HL-60 (cell line): ENCODE measurements at regions not wholly inside any gene's neighbourhood (a gene's known extent, or its start where the extent isn't known, plus 50 kb on each side); places are given as distances from the start of the nearest gene placed in this dataset.

Experiments
- DNase-seq, 2 experiments: peaks; one replicate each; pipeline ENCODE4 v3.0.0-alpha.2; 2010 to 2020; ENCODE audit warnings: low read depth in 1 of 2, low spot score in 1 of 2
- H3K27ac ChIP-seq: fragments of 250-450 bp; sonication (Bioruptor Pico); replicated peaks from 2 replicates; pipeline ENCODE4 v1.5.1; 2020; ENCODE audit warnings: mild to moderate bottlenecking, moderate library complexity
- H3K27me3 ChIP-seq: fragments of 250-450 bp; sonication (Bioruptor Pico); 2 replicates; pipeline ENCODE4 v1.5.1; 2021; ENCODE audit warnings: mild to moderate bottlenecking, moderate library complexity; ENCODE audit not compliant: insufficient read depth, poor library complexity, severe bottlenecking
- H3K4me3 ChIP-seq: replicated peaks from 2 replicates; pipeline ENCODE4 v1.5.1; 2011; ENCODE audit warnings: mild to moderate bottlenecking, control low read depth, low read length; ENCODE audit not compliant: insufficient read depth
- CTCF ChIP-seq: IDR thresholded peaks from one replicate; pipeline ENCODE4 v1.5.1; 2011; ENCODE audit warnings: low read length, control low read depth, inconsistent platforms; ENCODE audit not compliant: insufficient read depth
- GABPA ChIP-seq: IDR thresholded peaks from 2 replicates; pipeline ENCODE4 v1.6.1; 2012; ENCODE audit warnings: low read depth
- POLR2AphosphoS5 ChIP-seq: IDR thresholded peaks from 2 replicates; pipeline ENCODE4 v1.6.1; 2012; ENCODE audit warnings: low read depth
- REST ChIP-seq: IDR thresholded peaks from 2 replicates; pipeline ENCODE4 v1.6.1; 2012; ENCODE audit warnings: low read depth; ENCODE audit not compliant: insufficient replicate concordance
- SPI1 ChIP-seq: IDR thresholded peaks from 2 replicates; pipeline ENCODE4 v1.6.1; 2012; ENCODE audit warnings: low read depth, mild to moderate bottlenecking, borderline replicate concordance

GRCh38 chr10:31090894-31091607, 59.4 kb upstream of the ZNF438 start:
- TF ChIP-seq CTCF (no peak), REST (no peak), SPI1 (no peak), POLR2AphosphoS5 (no peak), GABPA (no peak)
- no peak overlapping the region for H3K27ac ChIP-seq
- H3K4me3 ChIP-seq = no peak overlapping the region
- DNase-seq = no peak
- no peaks in the 10 kb centered on the region for H3K27me3 ChIP-seq

DNA sequence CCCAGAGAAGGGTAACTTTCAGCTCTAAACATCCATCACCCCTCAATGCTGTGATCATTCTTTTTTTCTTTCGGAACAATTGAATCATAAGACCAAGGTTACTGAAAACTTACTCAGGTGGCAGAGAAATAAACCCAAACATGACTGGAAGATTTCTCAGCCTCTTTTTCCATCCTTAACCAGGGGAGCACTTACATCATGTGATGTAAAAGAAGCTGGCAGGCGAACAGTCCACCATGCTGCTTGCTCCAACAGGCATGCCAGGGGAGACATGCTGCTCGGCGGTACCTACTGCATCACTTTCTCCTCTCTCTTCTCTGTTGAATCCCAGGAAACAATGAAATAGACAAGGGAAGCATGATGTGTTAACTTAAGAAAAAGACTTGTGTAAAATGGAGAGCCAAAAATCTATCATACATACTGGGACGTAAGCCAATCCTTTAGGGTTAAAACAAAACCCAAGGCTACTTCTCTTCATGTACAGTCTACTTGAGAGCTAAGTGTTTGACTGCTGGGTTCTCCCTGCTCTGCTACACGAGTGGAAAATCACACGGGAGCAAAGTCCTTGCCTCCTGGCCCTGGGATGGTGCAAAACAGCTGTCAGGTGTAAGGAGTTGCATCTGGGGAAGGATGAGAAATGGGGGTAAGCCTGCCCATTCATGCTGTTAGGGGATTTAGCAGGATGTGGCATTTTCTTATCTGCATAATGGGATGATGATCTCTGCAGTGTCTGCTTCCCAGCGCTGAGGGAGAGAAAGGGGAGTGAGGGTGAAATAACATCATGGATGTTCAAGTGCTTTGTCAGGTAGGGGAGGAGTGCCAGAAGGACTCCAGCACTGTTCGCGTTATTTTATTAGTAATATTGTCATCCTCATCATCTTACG, 64.3 kb upstream of the ZNF438 start:
- Histone ChIP-seq H3K4me3 (no peak overlapping the region), H3K27me3 (no peaks in the 10 kb centered on the region), H3K27ac (no peak overlapping the region)
- no peak for DNase-seq
- TF ChIP-seq REST (no peak), POLR2AphosphoS5 (no peak), GABPA (no peak), SPI1 (no peak), CTCF (no peak)

- no peak overlapping the region for H3K27ac ChIP-seq
- no peaks in the 10 kb centered on the region for H3K27me3 ChIP-seq
- TF ChIP-seq REST (no peak), POLR2AphosphoS5 (no peak), CTCF (no peak), GABPA (no peak), SPI1 (no peak)
- no peak overlapping the region for H3K4me3 ChIP-seq
- DNase-seq = no peak
Measured at GRCh38 chr10:31098046-31098445, 66.4 kb upstream of the ZNF438 start.
